HG03097 (cell line): ENCODE measurements at regions not wholly inside any gene's neighbourhood (a gene's known extent, or its start where the extent isn't known, plus 50 kb on each side); places are given as distances from the start of the nearest gene placed in this dataset.

Experiments
- ATAC-seq: cut with Tn5 transposase; IDR thresholded peaks from one replicate; pipeline ENCODE4 v1.9.1; 2021; ENCODE audit not compliant: unreplicated experiment, low FRiP score

- ATAC-seq = no peak
These were observed 272.5 kb downstream of the THBS2 start for GRCh38 chr6:168981187-168981586.

GRCh38 chr6:168979254-168979653 is 274.4 kb downstream of the THBS2 start:
- ATAC-seq = no peak

- ATAC-seq = no peak
These were observed 281.5 kb downstream of the THBS2 start for GRCh38 chr6:168972128-168972527.

GRCh38 chr6:168971549-168971948 is 282.1 kb downstream of the THBS2 start:
- no peak for ATAC-seq

- ATAC-seq = no peak
These were observed 284.8 kb downstream of the THBS2 start for GRCh38 chr6:168968801-168969200.

GRCh38 chr6:168968228-168968627 is 285.4 kb downstream of the THBS2 start:
- ATAC-seq = no peak

GRCh38 chr6:168967281-168967925 is 286.2 kb downstream of the THBS2 start:
- ATAC-seq = no peak

- no peak for ATAC-seq
These were observed 289.4 kb downstream of the THBS2 start for GRCh38 chr6:168964138-168964835.

- no peak for ATAC-seq
These were observed 290.8 kb downstream of the THBS2 start for GRCh38 chr6:168962886-168963285.

- ATAC-seq = no peak
These were observed 292.4 kb downstream of the THBS2 start for GRCh38 chr6:168961264-168961656.

GRCh38 chr6:168960551-168961263 is 292.9 kb downstream of the THBS2 start:
- ATAC-seq = no peak

- no peak for ATAC-seq
These were observed 293.9 kb downstream of the THBS2 start for GRCh38 chr6:168959696-168960095.

GRCh38 chr6:168956884-168957730 is 296.5 kb downstream of the THBS2 start:
- peak; percentile 68 for ATAC-seq

- no peak for ATAC-seq
These were observed 297.4 kb downstream of the THBS2 start for GRCh38 chr6:168956141-168956838.

- no peak for ATAC-seq
These were observed 300.2 kb downstream of the THBS2 start for GRCh38 chr6:168953461-168953860.

- ATAC-seq = no peak
These were observed 302.4 kb downstream of the THBS2 start for GRCh38 chr6:168951217-168951616.

- ATAC-seq = no peak
These were observed 302.8 kb downstream of the THBS2 start for GRCh38 chr6:168950858-168951214.

GRCh38 chr6:168949981-168950857 is 303.4 kb downstream of the THBS2 start:
- no peak for ATAC-seq

GRCh38 chr6:168948990-168949531 is 304.6 kb downstream of the THBS2 start:
- ATAC-seq = no peak
